ENCODE measurements at regions not wholly inside any gene's neighbourhood (a gene's known extent, or its start where the extent isn't known, plus 50 kb on each side); places are given as distances from the start of the nearest gene placed in this dataset.

DNA sequence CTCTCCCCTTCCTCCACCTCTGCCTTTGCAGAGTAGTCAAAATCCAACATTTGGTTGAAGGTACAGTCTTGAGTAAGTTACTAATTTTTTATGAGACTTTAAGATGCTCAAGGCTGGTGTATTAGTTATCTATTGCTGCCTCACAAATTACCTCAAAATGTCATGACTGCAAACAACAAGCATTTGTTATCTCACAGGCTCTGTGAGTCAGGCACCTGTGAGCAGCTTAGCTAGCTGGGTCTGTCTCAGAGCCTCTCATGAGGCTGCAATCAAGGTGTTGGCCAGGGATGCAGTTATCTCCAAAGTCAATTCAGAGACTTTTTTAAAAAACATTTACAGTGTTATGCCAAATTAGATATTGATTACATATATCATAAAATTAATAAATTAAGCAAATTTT is 371.3 kb upstream of the RGMB start:
- Mint-ChIP-seq H3K9me3 (ENCODE audit: low read depth) (no peaks in the 10 kb centered on the region), H3K36me3 (no peaks in the 10 kb centered on the region), H3K27ac (no peak overlapping the region), H3K27me3 (no peaks in the 10 kb centered on the region), H3K4me3 (no peak overlapping the region), H3K4me1 (no peaks in the 10 kb centered on the region)
- DNase-seq (no peak), ATAC-seq (no peak)
- CTCF ChIA-PET, result no interaction called here

DNA sequence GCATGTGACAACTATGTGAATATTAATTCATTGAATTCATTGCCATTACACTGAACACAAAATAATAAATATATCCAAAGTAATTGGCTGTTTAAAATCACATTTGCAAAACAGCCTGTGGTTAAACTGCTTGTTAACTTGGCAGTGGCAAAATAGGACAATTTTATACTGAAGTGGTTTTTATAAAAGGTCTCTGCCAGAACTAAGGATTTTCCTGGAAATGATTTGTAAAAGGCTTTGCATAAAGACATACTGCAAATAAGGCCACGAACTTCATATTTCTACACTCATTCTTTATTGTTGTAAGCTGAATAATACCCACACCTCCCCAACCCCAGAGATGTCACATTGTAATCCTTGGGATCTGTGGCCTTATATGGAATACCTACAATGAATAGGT is 370.3 kb upstream of the RGMB start:
- Mint-ChIP-seq H3K9me3 (ENCODE audit: low read depth) (no peaks in the 10 kb centered on the region), H3K4me1 (no peaks in the 10 kb centered on the region), H3K27ac (no peak overlapping the region), H3K36me3 (no peaks in the 10 kb centered on the region), H3K4me3 (no peak overlapping the region), H3K27me3 (no peaks in the 10 kb centered on the region)
- ATAC-seq, result no peak
- no peak for DNase-seq
- CTCF ChIA-PET, result no interaction called here

DNA sequence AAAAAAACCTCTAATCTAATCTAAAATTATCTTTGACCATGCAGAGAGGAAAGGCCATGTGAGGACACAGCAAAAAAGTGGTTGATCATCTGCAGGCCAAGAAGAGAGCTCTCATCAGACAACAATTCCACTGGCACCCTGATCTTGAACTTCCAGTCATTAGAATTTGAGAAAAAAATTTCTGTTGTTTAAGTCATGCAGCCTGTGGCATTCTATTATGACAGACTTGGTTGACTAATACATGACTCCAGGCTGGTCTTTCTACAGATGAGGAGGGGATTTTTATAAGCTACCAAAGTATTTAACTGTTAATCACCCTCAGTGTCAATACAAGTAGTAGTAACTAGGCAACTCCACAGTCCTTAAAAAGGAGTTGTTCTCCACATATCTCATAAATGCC is 358.5 kb upstream of the RGMB start:
- H3K9me3 Mint-ChIP-seq (ENCODE audit: low read depth), result no peaks in the 10 kb centered on the region
- no peak for ATAC-seq
- CTCF ChIA-PET, result no interaction called here
- H3K36me3 Mint-ChIP-seq, result no peaks in the 10 kb centered on the region
- no peaks in the 10 kb centered on the region for H3K27me3 Mint-ChIP-seq
- H3K4me3 Mint-ChIP-seq, result no peak overlapping the region
- H3K4me1 Mint-ChIP-seq, result no peaks in the 10 kb centered on the region
- DNase-seq, result no peak
- H3K27ac Mint-ChIP-seq, result no peak overlapping the region

DNA sequence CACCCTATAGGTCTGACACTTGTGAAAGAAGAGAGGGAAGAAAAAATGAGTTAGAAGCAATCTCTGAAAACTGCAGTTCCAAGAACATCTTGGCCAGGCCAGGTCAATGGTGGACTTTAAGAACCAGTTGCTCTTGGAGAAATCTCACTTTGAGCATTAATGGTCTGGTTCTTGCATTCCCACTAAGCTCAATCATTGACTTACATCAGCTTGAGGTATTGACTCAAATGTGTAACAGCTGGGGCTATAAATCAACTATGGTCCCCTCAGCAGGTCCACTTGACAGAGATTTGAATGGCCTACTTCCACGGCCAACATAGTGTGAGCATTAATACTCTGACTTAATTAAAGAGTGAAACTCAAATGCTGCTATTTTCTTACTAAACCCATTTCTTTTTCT is 357.8 kb upstream of the RGMB start:
- Mint-ChIP-seq H3K4me3 (no peak overlapping the region), H3K27me3 (no peaks in the 10 kb centered on the region), H3K9me3 (ENCODE audit: low read depth) (no peaks in the 10 kb centered on the region), H3K4me1 (no peaks in the 10 kb centered on the region), H3K36me3 (no peaks in the 10 kb centered on the region), H3K27ac (no peak overlapping the region)
- DNase-seq (no peak), ATAC-seq (no peak)
- CTCF ChIA-PET, result no interaction called here

DNA sequence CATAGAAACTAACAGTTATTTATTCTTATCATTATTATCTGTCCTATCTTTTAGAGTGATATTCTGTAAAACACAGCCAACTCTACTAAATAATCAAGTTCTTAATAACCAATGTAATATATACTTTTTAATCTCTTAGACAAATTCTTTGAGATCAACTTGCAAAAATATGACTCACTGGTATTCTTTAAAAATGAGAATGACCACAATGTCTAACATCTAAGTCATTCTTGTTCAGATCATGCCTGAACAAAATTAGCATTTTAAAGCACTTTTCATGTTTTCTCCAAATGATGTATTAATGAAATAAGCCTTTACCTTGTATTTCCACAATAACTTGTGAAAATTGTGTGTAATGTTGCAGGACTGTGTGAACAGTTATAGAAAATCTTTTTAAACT is 356.9 kb upstream of the RGMB start:
- no peak overlapping the region for H3K27ac Mint-ChIP-seq
- no peaks in the 10 kb centered on the region for H3K9me3 Mint-ChIP-seq (ENCODE audit: low read depth)
- H3K4me1 Mint-ChIP-seq, result no peaks in the 10 kb centered on the region
- DNase-seq, result no peak
- no peak overlapping the region for H3K4me3 Mint-ChIP-seq
- ATAC-seq, result no peak
- no peaks in the 10 kb centered on the region for H3K27me3 Mint-ChIP-seq
- CTCF ChIA-PET, result no interaction called here
- H3K36me3 Mint-ChIP-seq, result no peaks in the 10 kb centered on the region

DNA sequence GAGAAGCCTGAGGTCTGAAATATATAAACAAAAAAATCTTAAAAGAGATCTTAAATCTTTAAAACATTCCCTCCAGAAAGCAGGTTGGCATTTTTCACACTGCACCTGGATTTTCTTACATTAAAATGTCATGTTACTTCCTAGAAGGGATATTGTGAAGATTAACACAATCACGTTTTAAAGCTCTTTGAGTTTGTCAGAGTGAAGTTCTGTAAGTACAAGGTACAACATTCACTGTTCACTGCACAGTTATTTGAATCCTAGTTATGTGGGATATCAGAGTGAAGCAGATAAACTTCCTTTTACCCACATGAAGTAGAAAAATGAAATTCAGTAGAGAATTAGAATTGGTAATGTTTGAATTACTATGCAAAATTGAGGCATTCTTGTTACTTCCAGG is 353.6 kb upstream of the RGMB start:
- H3K36me3 Mint-ChIP-seq, result no peaks in the 10 kb centered on the region
- no peaks in the 10 kb centered on the region for H3K27me3 Mint-ChIP-seq
- no peak overlapping the region for H3K27ac Mint-ChIP-seq
- DNase-seq (no peak), ATAC-seq (no peak)
- no peaks in the 10 kb centered on the region for H3K4me1 Mint-ChIP-seq
- no peak overlapping the region for H3K4me3 Mint-ChIP-seq
- CTCF ChIA-PET, result no interaction called here
- H3K9me3 Mint-ChIP-seq (ENCODE audit: low read depth), result no peaks in the 10 kb centered on the region

DNA sequence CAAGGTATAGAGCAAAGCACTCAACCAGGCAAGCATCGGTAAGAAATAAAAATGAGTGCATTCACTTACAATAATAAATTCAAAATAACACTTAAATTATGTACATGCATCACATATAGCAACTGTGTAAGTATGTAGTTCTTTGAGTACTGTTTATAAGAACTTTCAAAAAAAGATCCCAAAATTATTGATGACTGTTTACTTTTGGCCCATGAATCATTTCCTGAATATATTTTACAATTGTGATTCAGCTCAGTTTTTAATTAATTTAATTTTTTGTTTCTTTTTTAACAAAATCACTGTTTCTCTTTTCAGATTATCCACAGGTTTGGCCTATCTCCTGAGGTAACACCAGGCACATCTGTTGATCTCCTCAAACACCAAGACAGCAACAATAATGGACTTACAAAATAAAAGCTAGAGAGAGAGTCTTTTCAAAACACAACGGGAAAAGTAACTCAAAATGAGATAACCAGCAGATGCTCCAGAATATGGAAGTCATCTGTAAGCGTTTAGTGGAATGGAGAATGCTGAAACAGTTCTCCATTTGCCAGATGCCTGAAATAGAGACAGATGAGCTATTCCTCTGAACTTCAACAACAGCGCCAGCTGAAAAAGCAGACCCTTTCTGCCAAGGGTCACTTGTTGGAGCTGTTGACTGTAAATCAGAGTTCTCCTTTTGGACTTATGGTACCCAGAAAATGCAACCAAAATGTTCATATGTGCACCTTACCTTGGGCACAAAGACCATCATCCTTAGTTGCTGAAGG is 348.6 kb upstream of the RGMB start:
- DNase-seq, result no peak
- no peak for ATAC-seq
- CTCF ChIA-PET, result no interaction called here
- H3K4me1 Mint-ChIP-seq, result peaks cover 4% of the 10 kb centered on the region
- no peaks in the 10 kb centered on the region for H3K9me3 Mint-ChIP-seq (ENCODE audit: low read depth)
- no peak overlapping the region for H3K27ac Mint-ChIP-seq
- no peak overlapping the region for H3K4me3 Mint-ChIP-seq
- peaks cover under 1% of the 10 kb centered on the region for H3K27me3 Mint-ChIP-seq
- no peaks in the 10 kb centered on the region for H3K36me3 Mint-ChIP-seq

DNA sequence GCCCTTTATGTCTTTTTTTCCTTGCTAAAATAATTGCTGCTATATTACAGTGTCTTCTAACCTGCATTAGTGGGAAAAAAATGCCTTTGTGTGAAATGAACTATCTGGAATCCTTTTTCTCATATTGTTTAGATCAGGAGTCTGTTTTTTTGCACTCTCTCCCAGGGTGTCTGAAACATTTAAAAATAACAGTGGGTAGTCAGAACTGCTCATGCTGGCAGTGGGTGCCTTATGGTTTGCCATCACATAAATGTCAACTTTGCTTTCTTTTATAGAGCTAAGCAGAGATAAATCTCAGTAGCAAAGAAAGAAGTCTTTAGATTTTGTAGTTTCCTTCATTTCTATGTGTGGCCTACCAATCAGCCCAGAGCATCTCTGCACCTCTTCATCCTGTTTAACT is 347.8 kb upstream of the RGMB start:
- CTCF ChIA-PET, result no interaction called here
- H3K9me3 Mint-ChIP-seq (ENCODE audit: low read depth), result no peaks in the 10 kb centered on the region
- peaks cover 2% of the 10 kb centered on the region for H3K27me3 Mint-ChIP-seq
- DNase-seq (no peak), ATAC-seq (no peak)
- no peak overlapping the region for H3K4me3 Mint-ChIP-seq
- no peaks in the 10 kb centered on the region for H3K36me3 Mint-ChIP-seq
- no peak overlapping the region for H3K27ac Mint-ChIP-seq
- H3K4me1 Mint-ChIP-seq, result peaks cover 4% of the 10 kb centered on the region

DNA sequence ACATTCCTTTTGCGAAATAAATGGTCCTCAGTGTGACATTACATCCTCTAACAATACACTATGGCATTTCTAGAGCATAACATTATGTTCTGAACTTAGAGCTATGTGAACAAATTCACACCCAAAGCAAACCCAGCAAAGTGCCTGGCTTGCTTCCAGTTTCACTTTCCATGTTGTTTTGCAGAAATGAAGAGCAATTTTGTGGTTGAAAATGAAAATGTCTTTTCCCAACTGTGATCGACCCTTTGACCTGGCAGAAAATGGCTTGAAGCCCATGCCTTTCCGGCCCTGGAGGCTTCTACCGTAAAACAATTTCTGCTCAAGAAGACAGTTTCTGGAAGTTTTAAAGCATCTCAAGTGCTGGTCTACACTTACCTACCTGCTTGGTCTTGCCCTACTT is 344.7 kb upstream of the RGMB start:
- Mint-ChIP-seq H3K36me3 (no peaks in the 10 kb centered on the region), H3K4me3 (no peak overlapping the region), H3K27ac (no peak overlapping the region), H3K27me3 (peaks cover 2% of the 10 kb centered on the region), H3K4me1 (peaks cover 4% of the 10 kb centered on the region), H3K9me3 (ENCODE audit: low read depth) (no peaks in the 10 kb centered on the region)
- CTCF ChIA-PET, result no interaction called here
- ATAC-seq (no peak), DNase-seq (no peak)

DNA sequence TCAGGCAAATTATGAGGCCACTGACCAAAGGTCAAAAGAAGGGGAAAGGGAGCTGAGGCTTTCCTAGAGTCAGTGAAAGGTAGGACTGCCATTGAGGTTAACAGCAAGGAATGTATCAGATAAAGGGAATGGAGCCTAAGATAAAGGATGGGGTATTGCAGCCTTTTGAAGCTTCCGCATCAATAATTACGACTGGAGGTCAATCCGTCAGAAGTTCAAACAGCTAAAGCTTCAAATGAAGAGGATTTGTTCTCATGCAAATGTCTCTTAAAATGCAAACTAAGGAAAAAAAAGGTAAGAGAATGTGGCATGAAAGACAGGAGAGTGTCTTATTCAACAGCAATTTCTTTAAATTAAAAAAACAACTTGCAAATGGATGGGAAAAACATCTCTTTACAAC is 341.1 kb upstream of the RGMB start:
- ATAC-seq (no peak), DNase-seq (no peak)
- H3K27ac Mint-ChIP-seq, result no peak overlapping the region
- H3K9me3 Mint-ChIP-seq (ENCODE audit: low read depth), result no peaks in the 10 kb centered on the region
- no peak overlapping the region for H3K4me3 Mint-ChIP-seq
- peaks cover 2% of the 10 kb centered on the region for H3K27me3 Mint-ChIP-seq
- CTCF ChIA-PET, result no interaction called here
- no peaks in the 10 kb centered on the region for H3K36me3 Mint-ChIP-seq
- peaks cover 4% of the 10 kb centered on the region for H3K4me1 Mint-ChIP-seq

DNA sequence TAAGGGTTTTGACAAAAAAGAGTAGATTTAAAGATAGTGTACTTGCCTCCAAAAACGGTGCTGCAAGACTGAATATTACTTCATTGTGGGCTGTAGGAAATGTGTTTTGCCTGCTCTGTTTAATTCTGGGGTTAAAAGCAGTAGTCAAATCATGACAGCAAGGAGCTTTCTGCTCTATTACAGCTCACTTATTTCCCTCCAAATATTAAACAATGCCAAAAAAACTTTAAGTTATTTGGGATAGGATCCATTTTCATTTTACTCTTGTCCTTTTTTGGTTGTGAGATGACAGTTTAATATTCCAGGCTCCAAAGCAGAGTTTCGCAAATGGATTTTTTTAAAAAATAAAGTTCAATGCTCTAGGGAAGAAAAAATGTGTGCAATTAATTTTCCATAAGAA is 340.4 kb upstream of the RGMB start:
- Mint-ChIP-seq H3K4me1 (peaks cover 4% of the 10 kb centered on the region), H3K36me3 (no peaks in the 10 kb centered on the region), H3K4me3 (no peak overlapping the region), H3K27me3 (peaks cover 2% of the 10 kb centered on the region), H3K27ac (no peak overlapping the region), H3K9me3 (ENCODE audit: low read depth) (no peaks in the 10 kb centered on the region)
- CTCF ChIA-PET, result no interaction called here
- no peak for DNase-seq
- ATAC-seq, result no peak

DNA sequence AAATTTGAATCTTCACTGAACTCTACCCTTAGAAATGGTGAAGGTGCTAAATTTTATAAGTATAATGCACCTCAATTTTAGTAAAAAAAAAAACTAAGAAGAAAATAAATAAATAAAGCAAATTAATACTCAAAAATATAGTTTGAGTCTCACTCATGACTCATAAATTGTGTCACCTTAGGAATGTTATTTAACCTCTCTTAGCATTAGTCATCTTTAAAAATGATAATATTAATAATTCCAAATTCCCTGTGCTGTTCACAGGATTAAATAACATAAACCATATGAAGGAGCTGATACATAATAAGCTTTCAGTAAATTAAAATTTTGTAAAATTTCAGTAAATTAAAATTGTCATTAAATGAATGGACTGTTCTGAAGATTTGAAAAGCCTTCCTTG is 339.8 kb upstream of the RGMB start:
- Mint-ChIP-seq H3K4me1 (peaks cover 3% of the 10 kb centered on the region), H3K9me3 (ENCODE audit: low read depth) (no peaks in the 10 kb centered on the region), H3K4me3 (no peak overlapping the region), H3K36me3 (no peaks in the 10 kb centered on the region), H3K27me3 (peaks cover 2% of the 10 kb centered on the region), H3K27ac (no peak overlapping the region)
- ATAC-seq, result no peak
- DNase-seq, result no peak
- CTCF ChIA-PET, result no interaction called here

DNA sequence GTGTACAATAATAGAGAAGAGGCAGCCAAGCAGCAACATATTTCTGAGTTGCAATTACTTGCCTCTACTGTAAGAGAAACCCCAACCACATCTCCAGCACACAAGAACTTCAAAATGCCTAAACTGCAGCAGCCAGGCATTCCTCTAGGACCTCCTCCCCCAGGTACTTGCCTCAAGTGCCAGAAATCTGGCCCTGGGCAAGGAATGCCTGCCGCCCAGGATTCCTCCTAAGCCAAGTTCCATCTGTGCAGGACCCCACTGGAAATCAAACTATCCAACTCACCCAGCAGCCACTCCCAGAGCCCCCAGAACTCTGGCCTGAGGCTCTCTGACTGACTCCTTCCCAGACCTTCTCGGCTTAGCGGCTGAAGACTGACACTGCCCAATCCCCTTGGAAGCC is 336.8 kb upstream of the RGMB start:
- no peak overlapping the region for H3K27ac Mint-ChIP-seq
- no peaks in the 10 kb centered on the region for H3K36me3 Mint-ChIP-seq
- CTCF ChIA-PET, result no interaction called here
- H3K9me3 Mint-ChIP-seq (ENCODE audit: low read depth), result peaks cover 4% of the 10 kb centered on the region
- H3K4me1 Mint-ChIP-seq, result no peaks in the 10 kb centered on the region
- H3K4me3 Mint-ChIP-seq, result no peak overlapping the region
- ATAC-seq, result no peak
- no peak for DNase-seq
- no peaks in the 10 kb centered on the region for H3K27me3 Mint-ChIP-seq

DNA sequence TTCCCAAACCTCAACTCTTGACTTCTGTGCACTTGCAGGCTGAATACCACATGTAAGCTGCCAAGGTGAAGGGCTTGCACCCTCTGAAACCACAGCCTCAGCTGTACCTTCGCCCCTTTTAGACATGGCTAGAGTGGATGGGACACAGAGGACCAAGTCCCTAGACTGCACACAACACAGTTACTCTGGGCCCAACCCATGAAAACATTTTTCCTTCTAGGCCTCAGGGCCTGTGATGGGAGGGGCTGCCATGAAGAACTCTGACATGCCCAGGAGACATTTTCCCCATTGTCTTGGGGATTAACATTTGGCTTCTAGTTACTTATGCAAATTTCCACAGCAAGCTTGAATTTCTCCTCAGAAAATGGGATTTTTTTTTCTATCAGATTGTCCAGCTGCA is 331.0 kb upstream of the RGMB start:
- H3K4me1 Mint-ChIP-seq, result no peaks in the 10 kb centered on the region
- H3K4me3 Mint-ChIP-seq, result no peak overlapping the region
- H3K27me3 Mint-ChIP-seq, result no peaks in the 10 kb centered on the region
- no peak for DNase-seq
- H3K9me3 Mint-ChIP-seq (ENCODE audit: low read depth), result peaks cover 15% of the 10 kb centered on the region
- CTCF ChIA-PET, result no interaction called here
- no peaks in the 10 kb centered on the region for H3K36me3 Mint-ChIP-seq
- no peak overlapping the region for H3K27ac Mint-ChIP-seq
- ATAC-seq, result no peak

DNA sequence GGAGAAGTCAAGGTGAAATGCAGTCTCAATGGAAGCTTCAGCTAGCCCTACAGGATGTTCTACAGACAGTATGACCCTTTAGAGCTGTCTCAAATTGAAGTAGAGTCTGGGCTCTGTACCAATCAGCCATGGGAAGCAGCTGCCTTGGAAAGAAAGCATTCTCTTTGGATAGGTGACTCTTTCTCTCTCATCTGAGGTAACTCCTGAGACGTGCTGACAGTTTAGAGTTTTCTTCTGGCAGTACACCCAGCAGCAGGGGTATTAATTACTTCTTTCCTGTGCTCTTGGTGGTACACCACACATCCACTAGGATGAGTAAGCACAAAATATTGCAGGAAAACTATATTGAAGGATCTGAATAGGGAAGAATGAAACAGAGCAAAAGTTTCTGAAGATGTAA is 329.6 kb upstream of the RGMB start:
- peaks cover 15% of the 10 kb centered on the region for H3K9me3 Mint-ChIP-seq (ENCODE audit: low read depth)
- no peak overlapping the region for H3K27ac Mint-ChIP-seq
- H3K36me3 Mint-ChIP-seq, result no peaks in the 10 kb centered on the region
- ATAC-seq, result no peak
- no peak for DNase-seq
- H3K4me1 Mint-ChIP-seq, result no peaks in the 10 kb centered on the region
- H3K4me3 Mint-ChIP-seq, result no peak overlapping the region
- no peaks in the 10 kb centered on the region for H3K27me3 Mint-ChIP-seq
- CTCF ChIA-PET, result no interaction called here

Data from activated CD8-positive, alpha-beta memory T cell treated with anti-CD3 and anti-CD28 coated beads, Interleukin-2, amount 10 ng/mL, durations not matched to agents 7 days and 5 days (primary cell).